IPS DF 6.9 (cell line): ENCODE measurements at regions not wholly inside any gene's neighbourhood (a gene's known extent, or its start where the extent isn't known, plus 50 kb on each side); places are given as distances from the start of the nearest gene placed in this dataset.

Experiments
- DNase-seq: peaks from one replicate; pipeline ENCODE4 v3.0.0-alpha.2; 2013; ENCODE audit warnings: low read depth, low spot score
- H3K27ac ChIP-seq: one replicate; pipeline ENCODE4 v1.5.1; 2013; ENCODE audit warnings: low read length, control low read depth
- H3K27me3 ChIP-seq: 2 replicates; pipeline ENCODE4 v1.6.1; 2013; ENCODE audit warnings: mild to moderate bottlenecking, low read length; ENCODE audit not compliant: control insufficient read depth, insufficient read depth
- H3K36me3 ChIP-seq: 2 replicates; pipeline ENCODE4 v1.6.1; 2013; ENCODE audit warnings: low read length; ENCODE audit not compliant: control insufficient read depth, insufficient read depth
- H3K4me1 ChIP-seq: 2 replicates; pipeline ENCODE4 v1.6.1; 2013; ENCODE audit warnings: low read length; ENCODE audit not compliant: control insufficient read depth, insufficient read depth
- H3K4me3 ChIP-seq: 2 replicates; pipeline ENCODE4 v1.5.1; 2013; ENCODE audit warnings: mild to moderate bottlenecking, low read length
- H3K9me3 ChIP-seq: 2 replicates; pipeline ENCODE4 v1.6.1; 2013; ENCODE audit warnings: low read length, inconsistent platforms; ENCODE audit not compliant: control insufficient read depth, insufficient read depth
- WGBS: extraction: QIAGEN DNeasy Blood & Tissue Kit; methylation state at CpG from one replicate; pipeline ENCODE4 v1.1.7; 2013; ENCODE audit warnings: mixed read lengths, missing lambda C conversion rate; ENCODE audit not compliant: insufficient read length, insufficient coverage; 5-methylcytosine and 5-hydroxymethylcytosine counted together

- Histone ChIP-seq H3K27me3 (no peaks in the 10 kb centered on the region), H3K4me3 (no peak overlapping the region), H3K9me3 (peaks cover 18% of the 10 kb centered on the region), H3K36me3 (no peaks in the 10 kb centered on the region), H3K27ac (no peak overlapping the region), H3K4me1 (no peaks in the 10 kb centered on the region)
- DNase-seq = no peak
- WGBS = no CpG with 5 or more reads among the region's 8 CpGs
Measured at GRCh38 chr1:4139646-4140045, 239.6 kb upstream of the C1orf174 start.

- H3K36me3 ChIP-seq = no peaks in the 10 kb centered on the region
- WGBS = no CpG with 5 or more reads among the region's 13 CpGs
- no peaks in the 10 kb centered on the region for H3K27me3 ChIP-seq
- no peak overlapping the region for H3K27ac ChIP-seq
- peaks cover 16% of the 10 kb centered on the region for H3K9me3 ChIP-seq
- no peak for DNase-seq
- no peak overlapping the region for H3K4me3 ChIP-seq
- H3K4me1 ChIP-seq = no peaks in the 10 kb centered on the region
Measured at GRCh38 chr1:4140241-4140640, 240.2 kb upstream of the C1orf174 start.

GRCh38 chr1:4140821-4141220 is 240.7 kb upstream of the C1orf174 start:
- no peak overlapping the region for H3K27ac ChIP-seq
- peaks cover 16% of the 10 kb centered on the region for H3K9me3 ChIP-seq
- no peaks in the 10 kb centered on the region for H3K27me3 ChIP-seq
- H3K4me3 ChIP-seq = no peak overlapping the region
- WGBS = no CpG with 5 or more reads among the region's 9 CpGs
- no peaks in the 10 kb centered on the region for H3K4me1 ChIP-seq
- no peaks in the 10 kb centered on the region for H3K36me3 ChIP-seq
- DNase-seq = no peak

GRCh38 chr1:4144349-4144971 is 244.4 kb upstream of the C1orf174 start:
- Histone ChIP-seq H3K4me3 (no peak overlapping the region), H3K4me1 (no peaks in the 10 kb centered on the region), H3K36me3 (no peaks in the 10 kb centered on the region), H3K9me3 (peaks cover 20% of the 10 kb centered on the region), H3K27me3 (no peaks in the 10 kb centered on the region), H3K27ac (no peak overlapping the region)
- WGBS = 100% methylated on average over 3 of the region's 6 CpGs
- no peak for DNase-seq

GRCh38 chr1:4146101-4146500 is 246.0 kb upstream of the C1orf174 start:
- peaks cover 20% of the 10 kb centered on the region for H3K9me3 ChIP-seq
- H3K4me1 ChIP-seq = no peaks in the 10 kb centered on the region
- no peaks in the 10 kb centered on the region for H3K36me3 ChIP-seq
- no peak overlapping the region for H3K4me3 ChIP-seq
- H3K27ac ChIP-seq = no peak overlapping the region
- no peaks in the 10 kb centered on the region for H3K27me3 ChIP-seq
- no peak for DNase-seq
- WGBS = no CpG with 5 or more reads among the region's 7 CpGs

- Histone ChIP-seq H3K27ac (no peak overlapping the region), H3K4me1 (no peaks in the 10 kb centered on the region), H3K4me3 (no peak overlapping the region), H3K36me3 (no peaks in the 10 kb centered on the region), H3K9me3 (peaks cover 18% of the 10 kb centered on the region), H3K27me3 (no peaks in the 10 kb centered on the region)
- no peak for DNase-seq
- no CpG with 5 or more reads among the region's 5 CpGs for WGBS
Measured at GRCh38 chr1:4146614-4147013, 246.5 kb upstream of the C1orf174 start.

- DNase-seq = no peak
- no peaks in the 10 kb centered on the region for H3K27me3 ChIP-seq
- H3K36me3 ChIP-seq = no peaks in the 10 kb centered on the region
- no peaks in the 10 kb centered on the region for H3K4me1 ChIP-seq
- no peak overlapping the region for H3K4me3 ChIP-seq
- H3K9me3 ChIP-seq = peaks cover 21% of the 10 kb centered on the region
- no CpG with 5 or more reads among the region's 12 CpGs for WGBS
- no peak overlapping the region for H3K27ac ChIP-seq
Measured at GRCh38 chr1:4147509-4147908, 247.4 kb upstream of the C1orf174 start.

GRCh38 chr1:4149281-4149680 is 249.2 kb upstream of the C1orf174 start:
- H3K27me3 ChIP-seq = no peaks in the 10 kb centered on the region
- no peaks in the 10 kb centered on the region; the same call in 1 of the 2 replicates for H3K36me3 ChIP-seq
- peaks cover 32% of the 10 kb centered on the region for H3K9me3 ChIP-seq
- no peak for DNase-seq
- no peaks in the 10 kb centered on the region for H3K4me1 ChIP-seq
- H3K4me3 ChIP-seq = no peak overlapping the region
- no peak overlapping the region for H3K27ac ChIP-seq
- WGBS = no CpG with 5 or more reads among the region's 7 CpGs

GRCh38 chr1:4149831-4150230 is 249.8 kb upstream of the C1orf174 start:
- peaks cover 33% of the 10 kb centered on the region for H3K9me3 ChIP-seq
- H3K4me1 ChIP-seq = no peaks in the 10 kb centered on the region
- WGBS = no CpG with 5 or more reads among the region's 10 CpGs
- H3K27ac ChIP-seq = no peak overlapping the region
- no peak for DNase-seq
- no peaks in the 10 kb centered on the region for H3K27me3 ChIP-seq
- H3K4me3 ChIP-seq = no peak overlapping the region
- H3K36me3 ChIP-seq = no peaks in the 10 kb centered on the region; the same call in 1 of the 2 replicates

- Histone ChIP-seq H3K27me3 (no peaks in the 10 kb centered on the region), H3K4me1 (no peaks in the 10 kb centered on the region), H3K4me3 (no peak overlapping the region), H3K27ac (no peak overlapping the region), H3K36me3 (no peaks in the 10 kb centered on the region; the same call in 1 of the 2 replicates), H3K9me3 (peaks cover 33% of the 10 kb centered on the region)
- WGBS = no CpG with 5 or more reads among the region's 7 CpGs
- no peak for DNase-seq
Measured at GRCh38 chr1:4150262-4150661, 250.2 kb upstream of the C1orf174 start.

- Histone ChIP-seq H3K36me3 (no peaks in the 10 kb centered on the region; the same call in 1 of the 2 replicates), H3K27ac (no peak overlapping the region), H3K9me3 (peaks cover 39% of the 10 kb centered on the region), H3K4me3 (no peak overlapping the region), H3K27me3 (no peaks in the 10 kb centered on the region), H3K4me1 (no peaks in the 10 kb centered on the region)
- DNase-seq = no peak
- WGBS = no CpG with 5 or more reads among the region's 11 CpGs
Measured at GRCh38 chr1:4152266-4152665, 252.2 kb upstream of the C1orf174 start.
